NCI-H748 (cell line): ENCODE measurements at regions not wholly inside any gene's neighbourhood (a gene's known extent, or its start where the extent isn't known, plus 50 kb on each side); places are given as distances from the start of the nearest gene placed in this dataset.
"Not testable (repeated sequence)": the region's sequence is repeated elsewhere in the genome, so short reads cannot be mapped to it uniquely, and the experiment has no call there.

ENCODE experiments used
- DNase-seq: peaks from one replicate; lab custom pipeline; 2025; ENCODE audit not compliant: unreplicated experiment; lab: John Stamatoyannopoulos, UW

- no peak for DNase-seq
These were observed 627.0 kb upstream of the FBXO33 start for GRCh38 chr14:40058901-40059897.

DNA sequence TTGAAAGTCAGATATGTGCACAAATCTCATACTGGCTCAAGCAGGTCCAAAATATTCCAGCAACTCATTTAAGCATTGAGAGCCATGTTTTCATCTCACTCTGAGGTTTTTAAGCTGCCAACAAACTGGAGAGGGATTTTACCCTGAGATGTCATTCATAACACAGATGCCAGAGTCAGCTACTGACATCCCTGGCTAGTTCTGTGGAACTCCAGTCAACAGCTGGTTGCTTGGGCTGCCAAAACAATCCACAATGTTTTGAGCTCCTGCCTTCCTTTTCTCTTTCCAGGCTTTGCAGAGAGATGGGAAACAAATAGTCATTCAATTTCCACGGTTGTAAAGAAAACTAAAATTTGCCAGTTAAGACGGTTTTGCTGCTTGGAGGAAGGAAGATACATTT is 621.2 kb upstream of the FBXO33 start:
- DNase-seq, result no peak

DNA sequence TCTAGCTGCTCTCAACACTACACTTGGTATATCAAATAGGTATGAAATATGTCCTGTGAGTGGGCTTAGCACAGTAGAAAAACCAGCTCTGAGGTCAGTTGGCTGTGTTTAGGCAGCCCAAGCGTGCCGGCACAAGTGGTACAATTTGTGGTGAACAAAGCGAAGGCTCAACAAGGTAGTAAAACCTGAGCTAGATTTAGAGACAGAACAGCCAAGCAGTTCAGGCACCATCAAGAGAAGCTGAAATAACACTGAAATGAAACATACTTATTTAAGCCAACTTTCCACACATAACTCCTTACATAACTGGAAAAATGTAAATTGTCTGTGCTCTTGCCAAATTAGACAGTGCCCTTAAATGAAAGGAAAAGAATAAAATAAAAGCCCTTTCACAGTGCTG is 596.8 kb upstream of the FBXO33 start:
- no peak for DNase-seq

- no peak for DNase-seq
These were observed 592.9 kb upstream of the FBXO33 start for GRCh38 chr14:40025101-40025500.

- DNase-seq, result no peak
These were observed 578.7 kb upstream of the FBXO33 start for GRCh38 chr14:40010961-40011360.

DNA sequence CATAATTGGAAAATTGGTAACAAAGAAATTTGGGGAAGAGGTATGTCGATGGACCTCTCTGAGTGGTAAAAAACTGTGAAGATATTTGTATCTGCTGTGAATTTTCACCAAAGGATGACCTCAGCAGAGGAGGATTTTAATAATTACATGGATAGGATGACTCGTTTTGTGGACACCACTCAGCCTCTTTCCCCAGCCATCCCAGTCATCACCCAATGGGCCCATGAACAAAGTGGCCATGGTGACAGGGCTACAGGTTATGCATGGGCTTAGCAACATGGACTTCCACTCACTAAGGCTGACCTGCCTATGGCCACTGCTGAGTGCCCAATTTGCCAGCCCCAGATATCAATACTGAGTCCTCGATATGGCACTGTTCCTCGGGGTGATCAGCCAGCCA is 577.5 kb upstream of the FBXO33 start:
- DNase-seq, result no peak

DNA sequence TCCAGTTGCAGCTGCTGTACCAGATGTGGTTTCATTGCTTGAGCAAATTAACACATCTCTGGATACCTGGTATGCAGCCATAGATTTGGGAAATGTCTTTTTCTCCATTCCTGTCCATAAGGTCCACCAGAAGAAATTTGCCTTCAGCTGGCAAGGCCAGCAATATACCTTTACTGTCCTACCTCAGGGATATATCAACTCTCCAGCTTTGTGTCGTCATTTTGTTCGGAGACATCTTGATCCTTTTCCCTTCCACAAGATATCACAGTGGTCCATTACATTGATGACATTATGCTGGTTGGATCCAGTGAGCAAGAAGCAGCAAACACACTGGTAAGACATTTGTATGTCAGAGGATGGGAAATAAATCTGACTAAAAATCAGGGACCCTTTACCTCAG is 576.1 kb upstream of the FBXO33 start:
- DNase-seq, result not testable (repeated sequence)

DNA sequence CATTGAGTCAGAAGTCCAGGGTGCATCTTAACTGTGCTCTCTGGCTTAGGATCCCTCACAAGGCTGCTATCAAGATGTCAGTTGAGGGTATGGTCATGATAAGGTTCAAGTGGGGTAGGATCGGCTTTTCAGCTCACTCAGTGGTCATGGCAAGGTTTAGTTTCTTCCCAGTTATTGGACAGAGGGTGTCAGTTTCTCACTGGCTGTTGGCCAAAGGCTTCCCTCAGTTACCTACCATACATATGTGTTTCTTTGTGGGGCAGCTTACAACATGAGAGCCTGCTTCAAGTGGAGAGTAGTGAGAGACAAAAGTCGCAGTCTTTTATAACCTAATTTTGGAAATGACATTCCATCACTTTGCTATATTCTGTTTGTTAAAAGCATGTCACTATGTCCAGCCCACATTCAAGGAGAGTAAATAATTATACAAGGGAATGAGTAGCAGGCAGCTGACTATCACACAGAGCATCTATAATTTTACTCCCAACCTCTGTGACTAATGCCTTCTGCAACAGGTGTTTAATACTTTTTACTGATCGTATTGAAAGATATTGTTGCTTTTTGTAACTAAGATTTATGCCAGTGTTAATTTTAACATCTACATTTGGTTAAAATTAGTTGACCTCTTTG is 572.8 kb upstream of the FBXO33 start:
- no peak for DNase-seq

DNA sequence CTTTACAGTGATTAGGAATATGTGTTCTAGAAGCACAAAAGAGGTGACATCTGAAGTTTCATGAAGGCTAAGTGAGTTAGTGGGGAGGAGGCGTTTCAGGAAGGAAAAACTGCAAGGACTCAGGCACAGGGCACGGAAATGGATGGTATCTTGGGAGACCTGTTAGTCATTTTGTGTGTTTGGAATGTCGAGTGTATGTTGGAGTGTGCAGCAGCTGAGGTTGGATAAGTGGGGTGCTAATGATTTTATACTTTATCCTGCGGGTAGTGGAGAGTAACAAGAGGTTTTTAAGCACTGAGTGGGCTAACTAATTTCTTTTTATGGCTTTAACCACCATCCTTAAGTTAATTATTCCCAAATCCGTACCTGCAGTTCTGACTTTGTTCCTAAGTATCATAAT is 571.5 kb upstream of the FBXO33 start:
- no peak for DNase-seq

DNA sequence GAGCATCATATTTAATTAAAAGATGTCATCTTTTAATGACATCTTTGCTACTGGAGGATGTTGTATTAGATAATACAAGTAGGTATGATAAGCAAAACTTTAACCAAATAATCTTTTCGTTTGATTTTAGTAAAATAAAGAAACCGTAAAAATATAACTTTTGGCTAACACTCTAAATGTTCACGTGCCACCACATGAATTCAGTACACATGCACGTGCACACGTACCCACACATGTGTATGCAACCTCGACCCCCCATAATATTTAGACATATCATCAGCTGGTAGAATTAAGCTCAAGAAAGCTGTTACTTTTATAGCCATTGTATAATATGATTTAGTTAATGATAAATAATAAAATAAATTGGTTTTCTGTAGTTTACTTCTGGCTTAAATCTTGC is 566.6 kb upstream of the FBXO33 start:
- DNase-seq, result no peak

- DNase-seq, result no peak
These were observed 565.9 kb upstream of the FBXO33 start for GRCh38 chr14:39998114-39998513.

DNA sequence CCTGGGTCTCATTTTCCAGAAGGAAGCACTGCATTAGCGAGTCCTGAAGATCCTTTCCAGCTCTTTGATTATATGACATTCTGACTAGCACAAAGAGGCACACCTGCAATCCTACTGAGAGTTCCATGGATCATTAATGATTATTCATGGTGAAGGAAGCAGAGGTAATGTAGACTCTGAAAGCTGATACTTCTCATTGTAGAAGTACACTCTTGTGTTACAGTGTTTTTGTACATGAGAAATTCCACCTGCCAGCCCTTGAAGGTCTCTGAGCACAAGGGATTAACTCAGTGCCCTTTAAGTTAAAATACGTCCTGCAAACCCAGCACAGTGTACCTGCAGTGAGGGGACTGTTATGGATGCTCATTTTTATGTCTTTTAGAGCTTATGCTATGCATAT is 558.8 kb upstream of the FBXO33 start:
- peak; percentile 94 for DNase-seq

DNA sequence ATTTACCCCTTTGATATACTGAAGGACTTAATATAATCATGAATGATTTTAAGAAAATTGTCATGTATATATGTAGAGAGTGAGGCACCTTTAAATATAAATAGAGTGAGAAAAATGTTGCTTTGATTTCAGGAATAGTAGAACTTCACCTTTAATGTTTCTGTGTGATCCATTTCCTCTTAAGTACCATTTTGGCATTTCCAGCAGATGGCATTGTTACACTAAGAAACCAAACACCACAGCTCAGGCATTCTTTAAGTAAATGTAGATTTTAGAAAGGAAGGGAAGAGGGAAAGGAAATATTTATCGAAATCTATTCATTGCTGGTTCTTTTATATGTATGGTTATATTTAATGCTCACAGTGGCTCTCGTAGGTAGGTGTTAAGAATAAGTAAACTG is 556.7 kb upstream of the FBXO33 start:
- DNase-seq, result peak; percentile 76

DNA sequence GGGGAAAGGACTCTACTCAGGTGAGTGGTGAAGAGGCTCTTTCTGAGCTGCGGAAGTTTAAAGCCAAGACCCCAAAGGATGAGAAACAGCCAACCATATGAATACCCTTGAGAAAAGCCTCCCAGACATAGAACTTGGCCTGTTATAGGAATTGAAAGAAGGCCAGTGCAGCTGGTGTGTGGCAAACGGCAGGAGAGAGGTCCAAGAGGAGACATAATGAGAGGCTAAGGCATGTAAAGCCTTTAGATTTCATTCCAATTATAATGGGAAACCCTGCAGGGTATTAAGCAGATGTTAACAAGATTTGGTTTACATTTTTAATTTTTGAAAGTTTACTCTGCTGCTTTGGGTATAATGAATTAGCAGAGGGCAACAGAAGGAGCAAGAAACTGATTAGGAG is 552.1 kb upstream of the FBXO33 start:
- DNase-seq, result no peak

- DNase-seq, result peak; percentile 88
These were observed 545.0 kb upstream of the FBXO33 start for GRCh38 chr14:39977198-39977597.

- DNase-seq, result no peak
These were observed 541.8 kb upstream of the FBXO33 start for GRCh38 chr14:39974036-39974435.

- no peak for DNase-seq
These were observed 540.5 kb upstream of the FBXO33 start for GRCh38 chr14:39972704-39973103.

DNA sequence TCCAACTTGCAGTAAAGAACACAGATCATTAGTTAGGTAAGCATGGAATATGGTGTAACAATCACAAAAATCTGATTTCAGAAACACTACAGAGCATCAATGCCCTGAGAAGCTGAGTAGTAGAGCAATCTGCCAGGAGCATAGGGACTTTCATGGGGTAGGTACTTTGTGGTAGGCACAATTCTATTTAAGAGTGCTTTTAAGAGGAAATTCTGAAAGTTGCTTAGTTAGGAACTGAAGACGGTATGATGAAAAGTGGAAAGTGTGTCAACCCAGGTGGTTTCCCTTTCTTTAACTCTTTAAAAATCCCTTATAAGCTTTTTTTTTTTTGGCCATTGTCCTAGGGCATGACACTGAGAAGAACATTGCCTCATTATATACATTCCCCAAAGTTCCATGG is 535.7 kb upstream of the FBXO33 start:
- DNase-seq, result no peak

DNA sequence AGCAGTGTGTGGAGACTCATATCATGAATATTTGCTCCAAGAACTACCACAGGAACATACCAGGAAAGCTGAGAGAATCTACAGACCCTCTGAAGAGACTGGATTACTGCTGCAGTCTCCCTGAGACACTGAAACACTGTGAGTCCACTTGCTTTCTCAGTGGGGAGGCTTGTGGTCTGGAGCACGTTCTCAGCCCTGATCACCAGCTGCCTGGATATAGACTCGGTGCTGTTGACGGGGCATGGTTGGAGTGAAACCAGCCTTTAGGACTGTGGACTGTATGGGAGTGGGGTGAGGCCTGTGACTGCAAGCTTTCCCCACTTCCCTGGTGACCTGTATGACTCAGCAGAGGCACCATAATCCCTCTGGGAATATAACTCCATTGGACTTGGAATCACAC is 525.8 kb upstream of the FBXO33 start:
- no peak for DNase-seq

GRCh38 chr14:39957290-39957689 is 525.1 kb upstream of the FBXO33 start:
- no peak for DNase-seq

- peak; percentile 30 for DNase-seq
These were observed 524.1 kb upstream of the FBXO33 start for GRCh38 chr14:39956372-39956771.

GRCh38 chr14:39948235-39948634 is 516.0 kb upstream of the FBXO33 start:
- DNase-seq, result no peak
